Germinal center (tissue), 1 donor: ENCODE measurements at regions not wholly inside any gene's neighbourhood (a gene's known extent, or its start where the extent isn't known, plus 50 kb on each side); places are given as distances from the start of the nearest gene placed in this dataset.
"Not testable (repeated sequence)": the region's sequence is repeated elsewhere in the genome, so short reads cannot be mapped to it uniquely, and the experiment has no call there.

ENCODE experiments used
- DNase-seq: peaks from one replicate; pipeline ENCODE4 v3.0.0; 2012; ENCODE audit warnings: mixed read lengths, low spot score

DNA sequence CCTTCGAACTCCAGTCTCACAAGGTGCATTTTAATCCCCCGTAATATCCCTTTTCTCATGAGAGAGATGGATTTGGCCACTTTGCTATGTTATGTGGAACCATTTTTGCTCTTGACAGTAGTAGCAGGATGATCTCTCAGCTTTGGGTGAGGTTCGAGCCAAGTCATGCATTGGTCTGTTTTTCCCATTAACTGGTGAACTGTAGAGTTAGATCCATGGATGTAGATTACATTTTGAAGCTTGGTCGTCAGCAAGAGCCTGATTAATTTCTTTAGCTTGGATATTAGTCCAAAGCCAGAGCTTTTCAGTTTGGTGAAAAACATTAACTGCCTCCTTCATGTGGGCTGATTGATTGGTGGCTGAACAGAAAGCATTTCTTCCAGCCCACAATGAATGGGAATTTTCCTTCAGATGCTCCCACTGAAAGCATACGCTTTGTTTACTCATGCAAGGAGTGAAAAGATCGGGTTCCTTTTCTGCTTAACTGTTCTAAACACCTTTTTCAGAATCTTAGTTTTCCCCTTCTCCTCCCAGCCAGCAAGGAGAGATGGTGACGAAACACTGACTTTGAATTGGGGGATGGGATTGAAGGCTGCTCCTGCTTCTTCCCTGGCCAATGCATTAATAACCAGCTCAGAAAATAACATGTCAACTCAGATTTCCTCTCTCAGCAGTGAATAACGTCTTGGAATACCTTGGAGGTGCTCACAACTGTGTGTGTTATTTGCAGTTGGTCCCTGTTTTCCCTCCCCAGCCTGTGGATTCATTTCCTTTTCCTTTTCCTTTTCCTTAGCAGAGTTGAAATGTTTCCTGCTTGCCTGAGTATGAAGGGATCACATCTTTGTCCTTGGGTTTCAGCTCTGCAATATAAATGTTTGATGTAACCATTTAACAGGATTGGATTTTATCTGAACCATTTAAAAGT is 351.8 kb upstream of the FZD8 start:
- no peak for DNase-seq

DNA sequence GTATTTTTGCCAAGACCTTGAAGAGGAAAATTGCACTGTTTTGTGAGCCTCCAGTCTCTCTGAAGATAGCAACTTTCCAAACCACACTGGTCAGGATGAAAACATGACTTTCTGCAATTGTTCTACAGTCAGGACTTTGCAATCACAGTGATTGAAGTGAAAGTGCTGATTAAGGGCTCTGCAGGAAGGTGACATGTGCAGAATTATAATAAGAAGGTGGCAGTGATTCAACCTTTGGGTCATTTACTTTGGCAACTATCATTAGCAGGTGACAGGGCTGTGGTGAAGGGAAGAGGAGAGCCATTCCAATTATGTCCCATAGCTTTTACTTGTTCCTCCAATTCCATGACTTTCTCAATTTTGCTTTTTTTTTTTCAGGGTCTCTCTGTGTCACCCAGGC is 350.0 kb upstream of the FZD8 start:
- DNase-seq: no peak

DNA sequence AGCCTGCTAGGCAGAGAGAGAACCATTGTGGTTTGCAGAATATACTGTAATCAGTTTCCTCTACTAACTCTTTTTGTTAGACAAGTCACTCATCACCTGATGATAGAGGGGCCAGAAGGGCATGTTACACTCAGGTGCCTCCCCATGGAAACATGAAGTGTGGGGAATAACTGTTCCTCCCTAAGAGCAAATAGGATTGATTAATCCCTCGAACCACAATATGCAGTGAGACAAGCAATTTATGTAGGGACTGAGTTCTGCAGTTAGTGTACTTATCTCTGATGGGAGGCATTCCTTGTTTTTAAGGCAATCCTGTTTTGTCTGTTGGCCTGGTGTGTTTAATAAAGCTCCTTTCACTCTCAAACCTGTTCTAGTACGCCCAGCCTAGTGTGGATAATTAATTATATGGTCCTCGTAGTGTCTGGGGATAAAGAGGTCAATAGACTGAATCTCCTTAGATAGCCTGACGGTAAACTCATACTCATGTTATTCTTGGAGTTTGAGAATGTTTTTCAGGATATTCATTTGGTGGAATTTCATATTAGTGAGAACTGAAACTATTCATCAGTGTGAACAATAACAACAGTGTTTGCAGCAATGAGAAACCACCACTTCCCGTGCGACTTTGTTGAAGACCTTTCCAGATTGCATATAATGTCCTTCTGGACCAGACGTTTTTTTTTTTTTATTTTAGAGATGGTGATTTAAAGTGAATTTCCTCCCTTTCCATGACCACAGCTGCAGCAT is 344.8 kb upstream of the FZD8 start:
- DNase-seq: no peak

DNA sequence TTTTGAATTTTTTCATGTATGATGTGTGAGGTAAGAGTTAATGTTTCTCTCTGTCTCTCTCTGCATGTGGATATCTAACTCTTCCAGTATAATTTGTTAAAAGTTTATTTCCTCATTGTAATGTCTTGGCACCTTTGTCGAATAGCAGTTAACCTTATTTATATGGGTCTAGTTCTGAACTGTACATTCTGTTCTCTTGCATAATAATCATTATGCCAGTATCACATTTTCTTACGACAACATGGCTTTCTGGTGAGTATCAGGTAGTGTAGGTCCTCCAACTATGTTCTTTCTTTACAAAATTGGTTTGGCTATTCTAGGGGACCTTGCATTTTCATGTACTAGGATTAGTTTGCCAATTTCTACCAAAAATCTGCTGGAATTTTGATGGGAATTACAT is 337.0 kb upstream of the FZD8 start:
- no peak for DNase-seq

DNA sequence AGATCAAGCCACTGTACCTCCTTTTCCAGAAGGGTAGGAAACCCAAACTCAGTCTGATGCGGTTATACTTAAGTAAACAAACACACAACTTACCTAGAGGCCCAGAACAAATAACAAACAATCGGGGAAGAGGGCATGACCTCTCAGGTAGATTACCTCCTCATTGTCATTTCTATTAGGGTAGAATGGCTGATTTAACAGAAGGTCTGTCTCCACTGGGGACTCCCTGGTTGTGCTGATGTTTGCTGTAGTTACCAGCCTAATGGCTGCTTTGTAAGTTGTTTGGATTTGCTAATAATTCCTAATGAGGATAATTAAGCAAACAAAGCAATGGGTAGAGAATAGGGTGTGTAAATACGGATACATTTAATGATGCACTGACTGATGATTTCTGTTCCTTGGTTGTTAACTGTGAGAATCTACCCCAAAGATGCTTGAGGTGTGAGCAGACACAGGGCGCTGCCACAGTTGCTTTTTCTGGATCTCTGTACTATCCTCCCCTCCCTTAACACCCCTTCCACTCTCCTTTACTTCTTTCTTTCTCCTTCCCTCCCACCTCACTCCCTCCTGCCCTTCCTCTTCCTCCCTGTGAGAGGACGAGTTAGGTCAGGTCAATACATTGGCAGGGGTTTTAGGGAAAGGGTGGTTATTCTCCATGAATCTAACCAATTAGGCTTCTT is 332.0 kb upstream of the FZD8 start:
- not testable (repeated sequence) for DNase-seq

DNA sequence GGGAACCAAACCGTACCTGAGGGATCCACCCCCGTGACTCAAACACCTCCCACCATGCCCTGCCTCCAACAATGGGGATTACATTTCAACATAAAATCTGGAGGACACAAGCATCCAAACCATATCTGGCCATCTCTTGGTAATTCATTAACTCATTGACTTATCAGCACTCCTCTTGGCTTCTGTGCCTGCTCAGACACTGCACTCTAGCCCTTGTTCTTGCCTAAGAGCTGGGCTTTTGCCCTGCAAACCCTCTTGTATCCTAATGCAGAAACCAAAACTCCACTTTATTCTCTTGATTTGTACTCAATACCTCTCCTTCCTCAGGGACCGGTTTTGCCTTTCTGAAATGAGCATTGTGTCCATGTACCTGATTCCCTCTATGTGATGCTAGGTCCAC is 330.2 kb upstream of the FZD8 start:
- no peak for DNase-seq

DNA sequence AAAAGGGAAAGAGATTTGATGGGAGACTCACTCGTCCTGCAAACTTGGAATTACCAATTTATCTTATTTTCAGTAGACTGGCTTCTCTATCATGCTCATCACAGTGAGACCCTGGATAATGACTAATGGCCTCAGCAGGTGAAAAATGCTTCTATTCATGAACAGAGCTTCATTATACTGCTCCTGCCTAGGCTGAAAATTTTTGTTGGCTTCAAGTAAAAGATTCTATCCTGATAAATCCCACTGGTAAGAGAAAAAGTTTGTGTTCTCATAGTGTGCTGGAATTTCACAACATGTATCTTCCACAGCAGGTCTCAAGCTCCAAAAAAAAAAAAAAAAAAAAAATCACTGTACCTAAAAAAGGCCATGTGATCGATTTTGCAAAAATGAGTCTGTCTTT is 329.3 kb upstream of the FZD8 start:
- no peak for DNase-seq

DNA sequence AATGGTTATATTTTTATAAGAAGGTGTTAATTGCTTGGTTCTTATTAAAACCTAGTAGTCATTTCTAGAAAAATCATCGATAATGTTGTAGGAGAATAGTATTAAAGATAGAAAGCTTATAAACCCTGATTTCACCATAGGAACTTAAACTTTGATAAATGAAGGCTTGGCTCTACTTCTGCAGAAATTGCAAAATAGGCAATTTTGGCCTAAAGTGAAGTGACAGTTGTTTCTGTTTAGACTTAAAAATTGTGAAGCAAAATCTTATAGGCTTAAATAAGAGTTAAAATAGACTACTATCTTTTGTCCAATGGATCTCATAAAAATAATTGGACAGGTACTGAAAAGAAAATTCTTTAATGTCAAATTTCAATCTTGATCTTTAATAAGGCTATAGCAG is 321.6 kb upstream of the FZD8 start:
- DNase-seq: no peak

DNA sequence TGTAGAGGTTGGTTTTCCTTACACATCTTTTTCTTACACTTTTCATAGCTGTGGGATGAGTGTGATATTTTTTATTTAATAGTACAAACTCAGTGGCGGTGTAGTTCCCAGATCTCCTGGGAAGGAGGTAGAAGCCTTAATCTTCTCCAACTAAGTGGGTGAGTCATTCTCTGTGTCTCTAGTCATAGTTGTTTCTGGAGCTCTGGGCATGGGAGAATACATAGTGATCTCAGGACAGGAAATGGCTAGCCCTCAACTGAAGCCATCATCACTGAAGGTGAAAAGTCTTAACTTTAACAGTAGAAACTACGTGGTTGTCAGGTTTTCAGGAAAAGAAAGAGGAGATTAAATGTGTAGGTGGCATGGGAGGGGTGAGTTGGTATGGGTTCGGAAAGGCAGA is 319.4 kb upstream of the FZD8 start:
- DNase-seq: no peak

DNA sequence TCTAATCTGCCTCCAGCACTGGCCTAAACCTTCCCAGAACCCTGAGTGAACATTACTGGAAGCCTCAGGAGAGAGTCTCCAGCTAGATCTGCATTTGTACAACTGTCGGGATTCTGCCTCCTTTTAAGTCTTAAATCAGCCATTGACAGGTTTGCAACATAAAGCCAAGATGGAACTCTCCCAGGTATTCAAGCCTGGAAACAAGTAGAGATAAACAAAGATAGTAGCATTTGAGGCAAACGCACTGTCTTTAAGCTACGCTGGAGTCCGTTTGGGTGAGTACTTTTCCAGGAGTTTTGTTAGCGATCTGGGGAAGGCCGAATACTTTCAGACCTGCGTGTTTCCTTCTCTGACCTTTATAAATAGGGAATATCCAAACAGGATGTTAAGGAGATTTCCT is 317.2 kb upstream of the FZD8 start:
- no peak for DNase-seq

DNA sequence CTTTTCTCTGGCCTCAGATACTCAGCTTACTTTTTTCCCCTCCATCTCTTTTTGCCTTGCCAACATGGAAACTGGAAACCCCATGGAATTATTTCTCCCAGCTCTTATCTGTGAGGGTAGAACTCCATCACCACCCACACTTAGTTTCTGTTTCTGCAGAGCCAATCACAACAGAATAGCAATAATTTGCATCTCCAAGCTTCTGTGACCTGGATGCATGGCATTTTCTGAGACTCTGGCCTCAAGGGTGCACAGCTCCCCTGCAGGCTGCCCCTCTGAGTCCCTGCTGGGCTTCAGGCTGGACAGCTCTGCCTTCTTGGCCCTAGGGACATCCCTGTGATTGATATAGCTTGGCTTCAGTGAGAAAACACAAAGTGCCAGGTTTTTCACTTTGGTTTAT is 316.5 kb upstream of the FZD8 start:
- not testable (repeated sequence) for DNase-seq

DNA sequence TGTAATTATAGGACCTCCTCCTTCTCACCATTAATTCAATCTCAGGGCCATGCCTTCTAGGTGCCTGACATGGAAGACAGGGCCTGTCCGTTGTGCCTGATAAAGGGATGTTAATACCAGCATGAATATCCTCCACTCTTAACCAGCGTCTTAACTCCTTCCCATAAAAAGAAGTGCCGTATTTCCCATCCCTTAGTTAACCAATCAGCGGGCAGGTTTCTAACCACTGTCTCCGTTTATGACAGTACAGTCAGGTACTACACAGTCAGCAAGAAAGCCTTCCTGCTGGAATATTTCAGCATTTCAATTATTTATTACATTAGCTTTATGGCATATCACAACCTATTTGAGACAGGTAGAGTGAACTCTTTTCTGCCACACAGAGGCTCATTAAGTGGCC is 308.6 kb upstream of the FZD8 start:
- no peak for DNase-seq

DNA sequence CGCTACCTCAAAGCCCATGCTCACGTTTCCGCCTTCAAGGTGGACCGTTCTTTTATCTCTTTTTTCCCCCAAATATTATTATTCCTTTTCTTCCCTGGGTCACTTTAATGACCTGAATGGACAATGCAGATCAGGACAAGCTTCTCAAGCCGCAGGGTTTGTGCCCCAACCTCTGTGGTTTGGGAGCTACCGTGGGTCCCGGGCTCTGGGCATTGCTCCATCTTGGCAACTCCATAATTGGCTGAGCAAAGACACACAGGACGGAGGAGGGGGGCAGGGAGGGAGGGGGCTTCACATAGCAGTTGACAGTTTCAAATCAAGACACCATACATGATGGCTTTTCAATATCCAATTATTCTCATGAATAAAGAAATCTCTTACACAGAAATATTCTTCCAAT is 308.1 kb upstream of the FZD8 start:
- no peak for DNase-seq

DNA sequence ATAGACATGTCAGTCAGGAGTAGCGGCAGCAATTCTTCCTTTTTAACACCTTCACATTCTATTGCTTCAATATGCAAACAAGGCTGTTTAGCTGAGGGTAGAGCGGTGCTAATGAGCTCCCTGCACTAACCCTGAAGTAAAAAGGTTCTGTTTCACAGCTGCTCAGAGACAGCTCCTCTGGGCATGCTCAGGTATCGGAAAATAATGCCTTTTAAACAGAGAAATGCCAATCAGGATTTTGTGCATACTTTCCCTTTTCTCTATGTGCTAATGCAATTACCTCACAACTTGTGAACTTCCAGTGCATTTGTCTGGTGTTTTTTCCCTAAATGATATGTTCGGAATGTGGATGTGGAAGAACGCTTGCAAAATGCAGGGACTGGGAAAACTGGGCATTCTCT is 307.7 kb upstream of the FZD8 start:
- no peak for DNase-seq

DNA sequence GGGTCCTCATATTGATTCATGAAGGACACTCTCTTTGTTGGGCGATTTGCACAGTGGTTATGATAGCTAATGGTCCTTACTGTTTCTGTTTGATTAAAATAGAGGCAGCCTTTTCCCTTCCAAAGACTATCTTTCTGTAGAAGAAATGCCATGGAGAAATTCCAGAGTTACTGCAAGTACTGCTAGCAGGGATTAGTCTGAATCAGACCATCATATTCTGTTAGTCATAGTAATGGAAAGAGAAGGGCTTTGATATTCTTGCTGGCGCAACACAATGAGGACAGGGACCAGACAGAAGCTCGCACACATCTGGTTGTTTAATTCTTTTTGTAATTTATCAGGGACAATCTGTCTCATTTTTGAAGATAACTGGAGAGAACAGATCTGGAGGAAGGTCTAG is 304.5 kb upstream of the FZD8 start:
- DNase-seq: no peak

DNA sequence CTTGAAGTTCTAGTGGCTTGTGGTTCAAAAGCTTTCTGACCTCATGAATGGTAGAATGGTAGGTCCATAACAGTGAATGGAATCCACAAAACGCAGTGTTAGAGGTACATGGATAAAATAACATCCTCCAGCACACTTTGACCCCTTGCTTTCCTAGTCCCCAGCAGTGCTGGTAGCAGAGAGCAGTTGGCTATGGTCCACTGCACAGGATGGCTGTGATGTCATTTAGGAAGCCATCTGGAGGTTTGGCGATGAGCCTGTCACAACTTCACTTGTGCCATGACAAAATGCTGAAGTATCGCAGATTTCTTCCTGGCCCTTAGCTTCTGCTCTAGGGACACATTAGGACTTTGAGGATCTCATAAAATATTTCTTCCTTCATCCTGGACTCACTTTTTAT is 300.0 kb upstream of the FZD8 start:
- DNase-seq: no peak

DNA sequence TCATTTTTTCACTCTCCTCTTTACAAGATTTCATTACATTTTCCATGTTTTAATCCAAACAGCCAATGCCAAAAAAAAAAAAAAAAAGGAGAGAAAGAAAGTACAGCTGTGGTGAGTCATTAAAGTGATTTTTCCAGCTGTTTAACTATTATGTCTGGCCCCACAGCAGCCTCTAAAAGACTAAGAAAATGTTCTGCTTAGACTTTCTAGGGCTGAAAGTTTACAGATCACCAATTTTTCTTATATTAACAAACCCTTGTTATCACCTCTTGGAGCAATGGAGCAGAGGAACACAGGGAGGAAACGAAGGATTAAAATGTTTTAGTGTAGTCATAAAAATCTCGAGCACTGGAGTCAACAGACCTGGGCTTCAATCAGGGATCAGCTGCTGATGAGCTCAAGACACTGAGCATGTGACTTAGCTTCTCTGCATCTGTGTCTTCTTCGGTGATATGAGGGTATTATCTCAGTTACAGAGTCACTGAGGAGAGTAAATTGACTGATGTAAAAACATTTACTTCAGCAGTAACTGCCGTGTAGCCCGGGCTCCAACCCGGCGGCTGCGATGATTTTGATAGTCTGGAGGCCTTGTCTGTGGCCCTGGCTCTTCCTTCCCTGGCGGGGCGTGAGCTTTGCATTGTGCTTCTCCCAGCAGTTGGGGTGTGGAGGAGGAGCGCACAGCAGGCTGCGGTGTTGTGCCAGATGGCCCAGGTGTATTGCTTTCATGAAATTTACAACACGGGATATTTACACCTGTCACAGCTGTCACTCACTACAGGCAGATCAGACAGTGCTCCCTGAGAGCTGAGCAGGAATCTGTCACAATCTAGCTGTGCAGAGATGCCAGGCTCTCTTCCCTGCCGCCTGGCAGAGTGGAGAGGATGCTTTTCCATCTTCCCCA is 298.3 kb upstream of the FZD8 start:
- DNase-seq: no peak

DNA sequence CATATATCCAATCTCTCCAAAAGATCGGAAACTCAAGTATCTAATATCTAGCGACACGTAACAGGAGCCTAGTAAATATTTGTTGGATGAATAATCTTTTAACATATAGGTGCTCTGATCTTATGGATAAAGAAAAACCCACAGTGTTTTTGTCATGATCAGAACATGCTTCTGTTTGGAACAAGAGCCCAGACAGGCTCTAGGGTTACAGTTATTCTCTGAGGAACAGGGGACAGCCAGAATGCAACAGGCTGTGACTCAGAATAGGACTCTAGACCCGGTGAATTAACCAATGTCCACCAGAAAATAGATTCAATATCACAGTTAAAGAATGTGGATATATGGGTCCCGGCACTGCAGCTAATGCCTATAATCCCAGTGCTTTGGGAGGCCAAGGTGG is 296.1 kb upstream of the FZD8 start:
- DNase-seq: no peak

DNA sequence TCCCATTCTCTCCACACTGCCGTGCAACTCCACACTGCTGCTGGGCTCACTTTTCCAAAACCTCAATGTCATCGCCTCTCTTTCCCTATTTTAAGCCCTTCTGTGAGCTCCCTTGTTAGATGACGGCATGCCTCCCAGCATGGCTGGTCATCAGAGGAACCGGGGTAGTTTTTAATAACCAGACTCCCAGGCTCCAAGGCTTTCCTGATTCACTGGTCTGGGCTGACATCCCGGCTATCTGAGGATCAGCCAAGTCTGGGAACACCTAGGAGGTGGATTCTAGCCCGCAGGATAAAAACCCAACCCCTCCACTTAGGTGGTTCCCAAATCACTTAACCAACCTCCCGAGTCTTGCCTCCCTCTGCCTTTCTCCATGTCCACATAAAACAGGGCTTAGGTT is 295.4 kb upstream of the FZD8 start:
- DNase-seq: no peak

DNA sequence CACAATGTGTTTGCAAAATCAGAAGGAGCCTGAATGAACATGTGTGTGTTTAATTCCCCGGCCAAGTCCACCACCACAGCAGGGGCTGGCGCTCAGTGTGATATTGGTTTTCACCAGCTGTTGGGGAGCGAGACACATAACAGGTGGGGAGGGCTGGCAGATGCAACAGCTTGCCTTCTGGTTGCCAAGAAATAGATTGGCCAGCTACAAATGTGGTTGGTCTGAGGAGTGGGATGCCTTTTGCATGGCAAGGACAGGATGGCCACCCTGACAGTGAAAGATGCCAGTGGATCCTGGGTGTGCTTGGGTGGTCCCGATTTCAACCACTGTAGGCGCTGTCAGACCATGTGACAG is 292.5 kb upstream of the FZD8 start:
- DNase-seq: no peak

DNA sequence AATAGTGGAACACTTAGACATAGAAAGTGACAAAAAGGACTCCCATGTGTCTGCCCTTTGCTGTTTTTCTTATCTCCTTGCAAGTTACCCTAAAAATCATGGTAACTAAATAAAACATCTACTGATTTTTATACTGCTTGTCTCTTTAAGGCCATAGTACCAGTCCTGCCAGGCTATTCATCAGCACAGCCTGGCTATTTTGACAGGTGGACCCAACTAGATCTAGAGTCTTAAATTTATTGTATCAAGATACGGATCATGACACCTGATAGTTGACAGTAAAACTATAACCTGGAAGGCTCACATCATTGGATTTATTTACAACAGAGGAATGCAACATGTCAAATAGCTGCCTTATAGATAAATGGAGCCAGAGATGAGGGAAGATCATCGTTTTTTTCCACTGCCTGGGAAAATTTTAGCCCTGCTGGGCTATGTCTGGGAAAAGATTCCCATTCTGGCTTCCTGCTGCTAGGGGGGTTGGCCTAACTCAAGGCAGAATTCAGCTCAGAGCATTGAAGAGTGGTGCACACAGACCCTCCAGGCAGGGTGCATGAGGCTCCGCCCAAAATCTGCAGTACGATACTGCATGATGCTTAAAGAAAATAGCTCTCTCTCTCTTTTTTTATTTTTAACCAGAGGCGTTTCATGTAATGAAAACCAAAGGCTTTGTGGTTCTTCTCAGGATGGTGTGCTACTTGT is 292.0 kb upstream of the FZD8 start:
- DNase-seq: no peak
